ENCODE measurements at regions not wholly inside any gene's neighbourhood (a gene's known extent, or its start where the extent isn't known, plus 50 kb on each side); places are given as distances from the start of the nearest gene placed in this dataset.

DNA sequence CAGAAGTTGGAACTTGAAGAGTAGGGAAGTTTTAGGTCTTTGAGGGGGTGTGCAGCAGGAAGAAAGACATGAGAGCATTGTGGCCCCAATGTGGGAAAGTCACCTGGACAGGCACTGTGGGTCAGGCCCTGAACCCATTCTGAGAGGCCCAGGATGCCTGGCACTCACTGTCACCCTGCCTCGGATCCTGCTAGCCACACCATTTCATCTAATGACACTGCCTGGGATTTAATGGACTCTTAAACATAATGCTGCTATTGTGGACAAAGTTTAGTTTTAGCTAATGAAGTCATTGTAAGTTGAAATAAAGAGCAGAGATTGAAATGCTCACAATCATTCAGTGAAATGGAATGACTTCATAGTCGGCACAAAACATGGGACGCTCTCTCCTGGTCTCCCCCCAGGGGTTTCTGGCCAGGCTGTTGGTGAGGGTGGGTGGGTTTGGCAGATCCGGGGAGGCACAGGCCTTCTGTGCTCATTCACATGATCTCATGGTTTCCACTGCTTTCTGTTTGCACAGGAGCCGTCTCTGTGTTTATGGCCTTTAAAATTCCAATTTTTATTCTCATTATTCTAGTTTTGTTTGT, 141.8 kb upstream of the KLHL29 start:
- TF ChIP-seq, protein P1, sequence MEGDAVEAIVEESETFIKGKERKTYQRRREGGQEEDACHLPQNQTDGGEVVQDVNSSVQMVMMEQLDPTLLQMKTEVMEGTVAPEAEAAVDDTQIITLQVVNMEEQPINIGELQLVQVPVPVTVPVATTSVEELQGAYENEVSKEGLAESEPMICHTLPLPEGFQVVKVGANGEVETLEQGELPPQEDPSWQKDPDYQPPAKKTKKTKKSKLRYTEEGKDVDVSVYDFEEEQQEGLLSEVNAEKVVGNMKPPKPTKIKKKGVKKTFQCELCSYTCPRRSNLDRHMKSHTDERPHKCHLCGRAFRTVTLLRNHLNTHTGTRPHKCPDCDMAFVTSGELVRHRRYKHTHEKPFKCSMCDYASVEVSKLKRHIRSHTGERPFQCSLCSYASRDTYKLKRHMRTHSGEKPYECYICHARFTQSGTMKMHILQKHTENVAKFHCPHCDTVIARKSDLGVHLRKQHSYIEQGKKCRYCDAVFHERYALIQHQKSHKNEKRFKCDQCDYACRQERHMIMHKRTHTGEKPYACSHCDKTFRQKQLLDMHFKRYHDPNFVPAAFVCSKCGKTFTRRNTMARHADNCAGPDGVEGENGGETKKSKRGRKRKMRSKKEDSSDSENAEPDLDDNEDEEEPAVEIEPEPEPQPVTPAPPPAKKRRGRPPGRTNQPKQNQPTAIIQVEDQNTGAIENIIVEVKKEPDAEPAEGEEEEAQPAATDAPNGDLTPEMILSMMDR (IDR thresholded peaks at IDR 0.05 in 4 of 5, conservative IDR thresholded peaks at IDR 0.05 in 1 of 5) = no peak
- no peak for TF ChIP-seq POLR2A (IDR thresholded peaks at IDR 0.05)

Measured in gastrocnemius medialis (tissue), 4 donors.